DND-41 (cell line): ENCODE measurements at regions not wholly inside any gene's neighbourhood (a gene's known extent, or its start where the extent isn't known, plus 50 kb on each side); places are given as distances from the start of the nearest gene placed in this dataset.

Experiments
- ATAC-seq: fragments of 200-7000 bp; cut with Tn5 transposase; 3 replicates; pipeline ENCODE4 v1.9.1; 2021; ENCODE audit warnings: low read depth; ENCODE audit not compliant: insufficient read depth
- DNase-seq: peaks from one replicate; pipeline ENCODE4 v3.0.0-alpha.2; 2020
- H2AFZ ChIP-seq: 2 replicates; pipeline ENCODE4 v1.6.0; 2012; ENCODE audit warnings: low read depth, low read length
- H3K27ac ChIP-seq: 2 replicates; pipeline ENCODE4 v1.5.1; 2012; ENCODE audit warnings: low read length, inconsistent platforms
- H3K27me3 ChIP-seq: fragments of 200-600 bp; sonication (generic); 2 replicates; pipeline ENCODE4 v1.6.0; 2012; ENCODE audit warnings: low read length, mild to moderate bottlenecking, inconsistent platforms; ENCODE audit not compliant: insufficient read depth, poor library complexity
- H3K36me3 ChIP-seq: 2 replicates; pipeline ENCODE4 v1.5.1; 2012; ENCODE audit warnings: low read length, inconsistent platforms; ENCODE audit not compliant: insufficient read depth
- H3K4me1 ChIP-seq: 2 replicates; pipeline ENCODE4 v1.5.1; 2012; ENCODE audit warnings: mild to moderate bottlenecking, low read length; ENCODE audit not compliant: insufficient read depth
- H3K4me2 ChIP-seq: 2 replicates; pipeline ENCODE4 v1.6.0; 2012; ENCODE audit warnings: mild to moderate bottlenecking, moderate library complexity, low read length, inconsistent platforms; ENCODE audit not compliant: insufficient read depth
- H3K4me3 ChIP-seq, 2 experiments: fragments of 200-600 bp in 1 of 2; shearing (Covaris generic) in 1 of 2; 2 replicates each; pipeline ENCODE4 v1.5.1; 2012 to 2016; ENCODE audit warnings: inconsistent platforms in 2 of 2, low read length in 2 of 2, mild to moderate bottlenecking in 2 of 2, low read depth in 1 of 2, moderate library complexity in 1 of 2
- H3K79me2 ChIP-seq: 2 replicates; pipeline ENCODE4 v1.6.0; 2012; ENCODE audit warnings: low read length, inconsistent platforms; ENCODE audit not compliant: insufficient read depth
- H3K9ac ChIP-seq: 2 replicates; pipeline ENCODE4 v1.6.0; 2012; ENCODE audit warnings: low read depth, mild to moderate bottlenecking, inconsistent platforms, low read length, moderate library complexity
- H3K9me3 ChIP-seq: 2 replicates; pipeline ENCODE4 v1.5.1; 2012; ENCODE audit warnings: low read length, moderate library complexity, mild to moderate bottlenecking, inconsistent platforms; ENCODE audit not compliant: insufficient read depth, severe bottlenecking
- H4K20me1 ChIP-seq: 2 replicates; pipeline ENCODE4 v1.6.0; 2012; ENCODE audit warnings: low read length; ENCODE audit not compliant: insufficient read depth
- EZH2 ChIP-seq: IDR thresholded peaks from 3 replicates; pipeline ENCODE4 v1.6.1; 2012; ENCODE audit warnings: borderline replicate concordance, low read depth, mild to moderate bottlenecking, moderate library complexity, low read length, inconsistent platforms; ENCODE audit not compliant: severe bottlenecking
- TF ChIP-seq, protein P1 (sequence below): IDR thresholded peaks from 2 replicates; pipeline ENCODE4 v1.5.1; 2012; ENCODE audit warnings: borderline replicate concordance, low read length, moderate library complexity, mild to moderate bottlenecking; ENCODE audit not compliant: poor library complexity, severe bottlenecking; ENCODE audit errors: extremely low read depth

DNA sequence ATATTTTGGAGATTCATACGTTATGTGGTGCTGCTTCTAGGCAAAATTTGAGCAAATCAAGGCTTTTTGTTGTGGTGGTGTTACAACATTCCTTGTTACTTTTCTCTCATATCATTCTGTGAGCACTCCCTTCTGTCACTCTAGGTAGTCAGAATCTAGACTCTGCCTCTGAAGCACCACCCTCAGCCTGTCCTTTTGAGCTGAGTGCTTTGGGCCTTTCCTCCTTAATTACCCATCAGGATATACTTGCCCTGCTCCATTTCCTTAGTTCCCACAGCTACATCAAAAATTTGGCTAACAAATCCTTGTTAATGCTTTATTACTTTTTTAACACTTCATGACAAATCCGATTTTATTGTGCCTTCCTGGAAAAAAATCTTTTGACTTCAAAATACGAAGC lies 289.6 kb downstream of the CALCRL start:
- no peaks in the 10 kb centered on the region for H3K4me1 ChIP-seq
- no peaks in the 10 kb centered on the region for H3K79me2 ChIP-seq
- TF ChIP-seq, protein P1, sequence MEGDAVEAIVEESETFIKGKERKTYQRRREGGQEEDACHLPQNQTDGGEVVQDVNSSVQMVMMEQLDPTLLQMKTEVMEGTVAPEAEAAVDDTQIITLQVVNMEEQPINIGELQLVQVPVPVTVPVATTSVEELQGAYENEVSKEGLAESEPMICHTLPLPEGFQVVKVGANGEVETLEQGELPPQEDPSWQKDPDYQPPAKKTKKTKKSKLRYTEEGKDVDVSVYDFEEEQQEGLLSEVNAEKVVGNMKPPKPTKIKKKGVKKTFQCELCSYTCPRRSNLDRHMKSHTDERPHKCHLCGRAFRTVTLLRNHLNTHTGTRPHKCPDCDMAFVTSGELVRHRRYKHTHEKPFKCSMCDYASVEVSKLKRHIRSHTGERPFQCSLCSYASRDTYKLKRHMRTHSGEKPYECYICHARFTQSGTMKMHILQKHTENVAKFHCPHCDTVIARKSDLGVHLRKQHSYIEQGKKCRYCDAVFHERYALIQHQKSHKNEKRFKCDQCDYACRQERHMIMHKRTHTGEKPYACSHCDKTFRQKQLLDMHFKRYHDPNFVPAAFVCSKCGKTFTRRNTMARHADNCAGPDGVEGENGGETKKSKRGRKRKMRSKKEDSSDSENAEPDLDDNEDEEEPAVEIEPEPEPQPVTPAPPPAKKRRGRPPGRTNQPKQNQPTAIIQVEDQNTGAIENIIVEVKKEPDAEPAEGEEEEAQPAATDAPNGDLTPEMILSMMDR, result no peak
- TF ChIP-seq EZH2, result no peak
- no peak overlapping the region for H3K27ac ChIP-seq
- no peak overlapping the region for H3K4me3 ChIP-seq
- H3K9me3 ChIP-seq, result no peaks in the 10 kb centered on the region
- no peak for ATAC-seq
- no peak overlapping the region for H2AFZ ChIP-seq
- H3K9ac ChIP-seq, result no peak overlapping the region
- DNase-seq, result no peak
- no peaks in the 10 kb centered on the region for H3K36me3 ChIP-seq
- H3K27me3 ChIP-seq, result no peaks in the 10 kb centered on the region
- H4K20me1 ChIP-seq, result no peaks in the 10 kb centered on the region
- no peak overlapping the region for H3K4me2 ChIP-seq

GRCh38 chr2:187157046-187157445 lies 291.0 kb downstream of the CALCRL start:
- H3K27me3 ChIP-seq, result no peaks in the 10 kb centered on the region
- H3K4me1 ChIP-seq, result no peaks in the 10 kb centered on the region
- H3K9ac ChIP-seq, result no peak overlapping the region
- DNase-seq (no peak), ATAC-seq (no peak)
- H3K4me2 ChIP-seq, result no peak overlapping the region
- no peaks in the 10 kb centered on the region for H3K9me3 ChIP-seq
- no peaks in the 10 kb centered on the region for H4K20me1 ChIP-seq
- H3K4me3 ChIP-seq, result no peak overlapping the region
- H3K36me3 ChIP-seq, result no peaks in the 10 kb centered on the region
- H3K79me2 ChIP-seq, result no peaks in the 10 kb centered on the region
- TF ChIP-seq EZH2, result no peak
- TF ChIP-seq, protein P1, result no peak
- no peak overlapping the region for H2AFZ ChIP-seq
- H3K27ac ChIP-seq, result no peak overlapping the region

DNA sequence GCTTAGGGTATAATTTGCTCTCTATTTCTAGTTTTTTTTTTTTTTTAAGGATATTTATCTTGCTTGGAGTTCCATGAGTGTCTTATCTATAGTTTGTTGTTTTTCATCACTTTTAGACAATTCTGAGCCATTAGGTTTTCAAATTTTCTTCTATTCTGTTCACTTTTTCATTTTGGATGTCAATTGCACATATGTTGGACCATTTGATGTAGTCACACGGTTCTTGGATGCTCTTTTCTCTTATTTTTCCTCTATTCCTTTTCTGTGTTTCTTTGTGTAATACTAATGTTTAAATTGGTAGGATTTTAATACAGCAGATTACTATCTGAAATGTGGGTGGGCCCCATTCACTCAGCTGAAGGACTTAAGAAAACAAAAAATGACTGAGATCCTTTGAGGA lies 292.6 kb downstream of the CALCRL start:
- Histone ChIP-seq H3K27me3 (no peaks in the 10 kb centered on the region), H3K4me3 (no peak overlapping the region), H3K79me2 (no peaks in the 10 kb centered on the region), H3K9ac (no peak overlapping the region), H4K20me1 (no peaks in the 10 kb centered on the region), H3K9me3 (no peaks in the 10 kb centered on the region), H3K4me2 (no peak overlapping the region), H2AFZ (no peak overlapping the region), H3K27ac (no peak overlapping the region), H3K4me1 (no peaks in the 10 kb centered on the region), H3K36me3 (no peaks in the 10 kb centered on the region)
- DNase-seq (no peak), ATAC-seq (no peak)
- TF ChIP-seq, protein P1, result no peak
- no peak for TF ChIP-seq EZH2

DNA sequence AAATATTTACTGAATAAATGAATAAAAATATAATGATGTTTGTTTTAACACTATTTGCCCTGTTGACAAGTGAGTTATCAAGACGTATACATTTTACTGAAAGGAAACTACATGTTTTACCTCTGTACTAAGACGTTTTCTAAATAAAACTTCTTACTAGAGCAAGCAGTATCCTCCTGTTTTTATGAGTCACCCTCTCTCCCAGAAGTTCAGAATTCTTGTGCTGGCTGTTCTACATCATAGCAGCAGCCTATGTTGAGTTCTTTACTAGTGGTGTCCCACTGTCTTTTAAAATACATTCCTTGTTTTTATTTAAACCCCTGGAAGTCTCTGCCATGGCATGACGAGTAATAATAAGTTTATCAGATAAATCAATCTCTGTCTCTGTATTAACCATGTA lies 297.4 kb downstream of the CALCRL start:
- Histone ChIP-seq H3K4me3 (no peak overlapping the region), H2AFZ (no peak overlapping the region), H3K4me2 (no peak overlapping the region), H3K36me3 (no peaks in the 10 kb centered on the region), H3K9ac (no peak overlapping the region), H3K27ac (no peak overlapping the region), H3K4me1 (no peaks in the 10 kb centered on the region), H4K20me1 (no peaks in the 10 kb centered on the region), H3K79me2 (no peaks in the 10 kb centered on the region), H3K27me3 (no peaks in the 10 kb centered on the region), H3K9me3 (no peaks in the 10 kb centered on the region)
- ATAC-seq (no peak), DNase-seq (no peak)
- no peak for TF ChIP-seq EZH2
- TF ChIP-seq, protein P1, result no peak
